ENCODE measurements at regions not wholly inside any gene's neighbourhood (a gene's known extent, or its start where the extent isn't known, plus 50 kb on each side); places are given as distances from the start of the nearest gene placed in this dataset.

DNA sequence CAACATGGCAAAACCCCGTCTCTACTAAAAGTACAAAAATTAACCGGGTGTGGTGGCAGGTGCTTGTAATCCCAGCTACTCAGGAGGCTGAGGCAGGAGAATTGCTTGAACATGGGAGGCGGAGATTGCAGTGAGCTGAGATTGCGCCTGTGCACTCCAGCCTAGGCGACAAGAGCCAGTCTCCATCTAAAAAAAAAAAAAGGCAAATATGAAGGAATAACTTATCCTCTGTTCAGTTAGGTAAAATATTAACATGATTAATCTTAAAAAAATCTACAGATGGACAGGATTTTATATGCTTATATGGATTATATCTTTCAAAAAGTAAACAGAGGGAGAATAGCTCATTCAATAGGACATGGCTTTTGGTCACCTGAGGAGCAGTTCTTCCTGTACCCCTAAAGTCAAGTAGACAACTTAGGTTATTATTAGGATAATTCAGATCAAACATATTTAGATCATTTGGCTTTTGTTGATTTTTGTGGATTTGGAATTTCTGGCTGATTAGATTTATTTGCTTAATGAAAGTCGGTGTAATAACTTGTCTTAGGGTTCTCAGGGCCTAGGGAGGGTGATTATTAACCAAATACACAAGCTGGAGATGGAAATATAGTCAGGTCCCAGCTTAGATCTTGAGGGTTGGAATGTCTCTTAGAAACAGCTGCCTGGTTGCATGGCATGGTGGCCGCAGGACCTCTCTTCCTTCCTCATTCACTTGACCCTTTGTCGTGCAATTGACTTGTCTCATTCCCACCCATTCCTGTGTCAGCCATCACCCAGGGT lies 82.1 kb upstream of the ONECUT1 start:
- Histone ChIP-seq H3K27ac (replicated peaks) (no peak overlapping the region), H3K4me3 (replicated peaks; ENCODE audit: insufficient read depth, low read length) (no peak overlapping the region), H3K27me3 (ENCODE audit: insufficient read depth, poor library complexity, severe bottlenecking) (no peaks in the 10 kb centered on the region)
- no peak for DNase-seq (ENCODE audit: low read depth in 1 of 2, low spot score in 1 of 2)
- TF ChIP-seq, protein P1, sequence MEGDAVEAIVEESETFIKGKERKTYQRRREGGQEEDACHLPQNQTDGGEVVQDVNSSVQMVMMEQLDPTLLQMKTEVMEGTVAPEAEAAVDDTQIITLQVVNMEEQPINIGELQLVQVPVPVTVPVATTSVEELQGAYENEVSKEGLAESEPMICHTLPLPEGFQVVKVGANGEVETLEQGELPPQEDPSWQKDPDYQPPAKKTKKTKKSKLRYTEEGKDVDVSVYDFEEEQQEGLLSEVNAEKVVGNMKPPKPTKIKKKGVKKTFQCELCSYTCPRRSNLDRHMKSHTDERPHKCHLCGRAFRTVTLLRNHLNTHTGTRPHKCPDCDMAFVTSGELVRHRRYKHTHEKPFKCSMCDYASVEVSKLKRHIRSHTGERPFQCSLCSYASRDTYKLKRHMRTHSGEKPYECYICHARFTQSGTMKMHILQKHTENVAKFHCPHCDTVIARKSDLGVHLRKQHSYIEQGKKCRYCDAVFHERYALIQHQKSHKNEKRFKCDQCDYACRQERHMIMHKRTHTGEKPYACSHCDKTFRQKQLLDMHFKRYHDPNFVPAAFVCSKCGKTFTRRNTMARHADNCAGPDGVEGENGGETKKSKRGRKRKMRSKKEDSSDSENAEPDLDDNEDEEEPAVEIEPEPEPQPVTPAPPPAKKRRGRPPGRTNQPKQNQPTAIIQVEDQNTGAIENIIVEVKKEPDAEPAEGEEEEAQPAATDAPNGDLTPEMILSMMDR (IDR thresholded peaks at IDR 0.05; ENCODE audit: insufficient read depth, low read length) = no peak
- no peak for TF ChIP-seq GABPA (IDR thresholded peaks at IDR 0.05; ENCODE audit: low read depth)
- no peak for TF ChIP-seq POLR2AphosphoS5 (IDR thresholded peaks at IDR 0.05; ENCODE audit: low read depth)

GRCh38 chr15:52870015-52870414 lies 79.9 kb upstream of the ONECUT1 start:
- H3K4me3 ChIP-seq (replicated peaks; ENCODE audit: insufficient read depth, low read length) = no peak overlapping the region
- H3K27me3 ChIP-seq (ENCODE audit: insufficient read depth, poor library complexity, severe bottlenecking) = no peaks in the 10 kb centered on the region
- TF ChIP-seq POLR2AphosphoS5 (IDR thresholded peaks at IDR 0.05; ENCODE audit: low read depth) (no peak), SPI1 (IDR thresholded peaks at IDR 0.05; ENCODE audit: borderline replicate concordance, low read depth) (no peak), GABPA (IDR thresholded peaks at IDR 0.05; ENCODE audit: low read depth) (no peak)
- H3K27ac ChIP-seq (replicated peaks) = no peak overlapping the region
- DNase-seq (ENCODE audit: low read depth in 1 of 2, low spot score in 1 of 2) = no peak

- Histone ChIP-seq H3K4me3 (replicated peaks; ENCODE audit: insufficient read depth, low read length) (no peak overlapping the region), H3K27me3 (ENCODE audit: insufficient read depth, poor library complexity, severe bottlenecking) (no peaks in the 10 kb centered on the region), H3K27ac (replicated peaks) (no peak overlapping the region)
- TF ChIP-seq, protein P2, sequence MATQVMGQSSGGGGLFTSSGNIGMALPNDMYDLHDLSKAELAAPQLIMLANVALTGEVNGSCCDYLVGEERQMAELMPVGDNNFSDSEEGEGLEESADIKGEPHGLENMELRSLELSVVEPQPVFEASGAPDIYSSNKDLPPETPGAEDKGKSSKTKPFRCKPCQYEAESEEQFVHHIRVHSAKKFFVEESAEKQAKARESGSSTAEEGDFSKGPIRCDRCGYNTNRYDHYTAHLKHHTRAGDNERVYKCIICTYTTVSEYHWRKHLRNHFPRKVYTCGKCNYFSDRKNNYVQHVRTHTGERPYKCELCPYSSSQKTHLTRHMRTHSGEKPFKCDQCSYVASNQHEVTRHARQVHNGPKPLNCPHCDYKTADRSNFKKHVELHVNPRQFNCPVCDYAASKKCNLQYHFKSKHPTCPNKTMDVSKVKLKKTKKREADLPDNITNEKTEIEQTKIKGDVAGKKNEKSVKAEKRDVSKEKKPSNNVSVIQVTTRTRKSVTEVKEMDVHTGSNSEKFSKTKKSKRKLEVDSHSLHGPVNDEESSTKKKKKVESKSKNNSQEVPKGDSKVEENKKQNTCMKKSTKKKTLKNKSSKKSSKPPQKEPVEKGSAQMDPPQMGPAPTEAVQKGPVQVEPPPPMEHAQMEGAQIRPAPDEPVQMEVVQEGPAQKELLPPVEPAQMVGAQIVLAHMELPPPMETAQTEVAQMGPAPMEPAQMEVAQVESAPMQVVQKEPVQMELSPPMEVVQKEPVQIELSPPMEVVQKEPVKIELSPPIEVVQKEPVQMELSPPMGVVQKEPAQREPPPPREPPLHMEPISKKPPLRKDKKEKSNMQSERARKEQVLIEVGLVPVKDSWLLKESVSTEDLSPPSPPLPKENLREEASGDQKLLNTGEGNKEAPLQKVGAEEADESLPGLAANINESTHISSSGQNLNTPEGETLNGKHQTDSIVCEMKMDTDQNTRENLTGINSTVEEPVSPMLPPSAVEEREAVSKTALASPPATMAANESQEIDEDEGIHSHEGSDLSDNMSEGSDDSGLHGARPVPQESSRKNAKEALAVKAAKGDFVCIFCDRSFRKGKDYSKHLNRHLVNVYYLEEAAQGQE (IDR thresholded peaks at IDR 0.05; ENCODE audit: insufficient replicate concordance, low read depth) = no peak
- TF ChIP-seq POLR2AphosphoS5 (IDR thresholded peaks at IDR 0.05; ENCODE audit: low read depth) = no peak
- no peak for TF ChIP-seq SPI1 (IDR thresholded peaks at IDR 0.05; ENCODE audit: borderline replicate concordance, low read depth)
- TF ChIP-seq, protein P1 (IDR thresholded peaks at IDR 0.05; ENCODE audit: insufficient read depth, low read length) = no peak
- no peak for TF ChIP-seq GABPA (IDR thresholded peaks at IDR 0.05; ENCODE audit: low read depth)
- no peak for DNase-seq (ENCODE audit: low read depth in 1 of 2, low spot score in 1 of 2)
Measured at GRCh38 chr15:52866698-52867097, 76.6 kb upstream of the ONECUT1 start.

DNA sequence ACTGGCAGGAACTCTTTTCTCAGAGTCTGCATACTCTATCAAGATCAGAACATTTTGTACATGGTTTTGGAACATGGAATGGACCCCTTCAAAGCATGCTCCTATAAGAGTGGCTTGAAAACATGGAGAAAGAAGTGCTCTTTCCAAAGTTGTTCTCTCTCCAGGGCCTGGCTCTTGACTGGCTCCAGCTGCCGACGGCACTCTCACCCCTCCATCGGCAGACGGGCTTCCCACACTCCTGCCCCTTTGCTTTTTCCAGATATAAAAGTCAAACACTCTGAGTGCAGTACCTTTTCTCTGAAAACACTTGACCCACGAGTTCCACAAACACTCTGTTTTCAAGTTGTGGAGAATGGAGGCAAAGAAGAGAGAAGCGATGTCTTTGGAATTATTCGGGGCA lies 72.5 kb upstream of the ONECUT1 start:
- H3K27me3 ChIP-seq (ENCODE audit: insufficient read depth, poor library complexity, severe bottlenecking) = peaks cover 2% of the 10 kb centered on the region
- DNase-seq (ENCODE audit: low read depth in 1 of 2, low spot score in 1 of 2) = no peak
- TF ChIP-seq SPI1 (IDR thresholded peaks at IDR 0.05; ENCODE audit: borderline replicate concordance, low read depth) = no peak
- no peak overlapping the region for H3K4me3 ChIP-seq (replicated peaks; ENCODE audit: insufficient read depth, low read length)
- no peak overlapping the region for H3K27ac ChIP-seq (replicated peaks)

GRCh38 chr15:52858782-52859176 lies 68.6 kb upstream of the ONECUT1 start:
- Histone ChIP-seq H3K27ac (replicated peaks) (no peak overlapping the region), H3K27me3 (ENCODE audit: insufficient read depth, poor library complexity, severe bottlenecking) (peaks cover 2% of the 10 kb centered on the region), H3K4me3 (replicated peaks; ENCODE audit: insufficient read depth, low read length) (no peak overlapping the region)
- TF ChIP-seq, protein P1 (IDR thresholded peaks at IDR 0.05; ENCODE audit: insufficient read depth, low read length) = no peak
- TF ChIP-seq GABPA (IDR thresholded peaks at IDR 0.05; ENCODE audit: low read depth) = no peak
- TF ChIP-seq SPI1 (IDR thresholded peaks at IDR 0.05; ENCODE audit: borderline replicate concordance, low read depth) = no peak
- TF ChIP-seq, protein P2 (IDR thresholded peaks at IDR 0.05; ENCODE audit: insufficient replicate concordance, low read depth) = no peak
- TF ChIP-seq POLR2AphosphoS5 (IDR thresholded peaks at IDR 0.05; ENCODE audit: low read depth) = no peak
- DNase-seq (ENCODE audit: low read depth in 1 of 2, low spot score in 1 of 2) = no peak

Measured in HL-60 (cell line).